Stimulated activated CD4-positive, alpha-beta T cell treated with anti-CD3 and anti-CD28 coated beads, Interleukin-1b, Interleukin-23, amount 100 ng/mL, for 48 hours (primary cell): ENCODE measurements at regions not wholly inside any gene's neighbourhood (a gene's known extent, or its start where the extent isn't known, plus 50 kb on each side); places are given as distances from the start of the nearest gene placed in this dataset.

Source experiments
- DNase-seq: peaks from one replicate; pipeline ENCODE4 v3.0.0-alpha.2; 2020

GRCh38 chr11:91730057-91730456 lies 494.6 kb upstream of the FAT3 start:
- no peak for DNase-seq

- DNase-seq: no peak
Measured at GRCh38 chr11:91717169-91717568, 507.4 kb upstream of the FAT3 start.

- DNase-seq: no peak
Measured at GRCh38 chr11:91707652-91708482, 516.8 kb upstream of the FAT3 start.

GRCh38 chr11:91703042-91703441 lies 521.6 kb upstream of the FAT3 start:
- no peak for DNase-seq

- no peak for DNase-seq
Measured at GRCh38 chr11:91700854-91701253, 523.8 kb upstream of the FAT3 start.

GRCh38 chr11:91698845-91699244 lies 525.8 kb upstream of the FAT3 start:
- DNase-seq: no peak

GRCh38 chr11:91694331-91694730 lies 530.3 kb upstream of the FAT3 start:
- no peak for DNase-seq

- DNase-seq: no peak
Measured at GRCh38 chr11:91691872-91692271, 532.7 kb upstream of the FAT3 start.

GRCh38 chr11:91688672-91689071 lies 535.9 kb upstream of the FAT3 start:
- DNase-seq: no peak

GRCh38 chr11:91686700-91687099 lies 537.9 kb upstream of the FAT3 start:
- DNase-seq: no peak

GRCh38 chr11:91686281-91686680 lies 538.3 kb upstream of the FAT3 start:
- DNase-seq: no peak

- DNase-seq: no peak
Measured at GRCh38 chr11:91673705-91674104, 550.9 kb upstream of the FAT3 start.

GRCh38 chr11:91664521-91664920 lies 560.1 kb upstream of the FAT3 start:
- DNase-seq: no peak

GRCh38 chr11:91660036-91660435 lies 564.6 kb upstream of the FAT3 start:
- DNase-seq: no peak

- DNase-seq: no peak
Measured at GRCh38 chr11:91654686-91655085, 569.9 kb upstream of the FAT3 start.

- no peak for DNase-seq
Measured at GRCh38 chr11:91653079-91653754, 571.4 kb upstream of the FAT3 start.

- no peak for DNase-seq
Measured at GRCh38 chr11:91650802-91651201, 573.8 kb upstream of the FAT3 start.

- no peak for DNase-seq
Measured at GRCh38 chr11:91641153-91641552, 583.5 kb upstream of the FAT3 start.

- DNase-seq: no peak
Measured at GRCh38 chr11:91639359-91639758, 585.3 kb upstream of the FAT3 start.

- DNase-seq: no peak
Measured at GRCh38 chr11:91630916-91631673, 593.5 kb upstream of the FAT3 start.

GRCh38 chr11:91625495-91625894 lies 599.1 kb upstream of the FAT3 start:
- no peak for DNase-seq

- DNase-seq: no peak
Measured at GRCh38 chr11:91624021-91624420, 600.6 kb upstream of the FAT3 start.

GRCh38 chr11:91608677-91609076 lies 615.9 kb upstream of the FAT3 start:
- no peak for DNase-seq

- no peak for DNase-seq
Measured at GRCh38 chr11:91596111-91596510, 628.5 kb upstream of the FAT3 start.
